Retinal pigment epithelial cell (primary cell): ENCODE measurements at regions not wholly inside any gene's neighbourhood (a gene's known extent, or its start where the extent isn't known, plus 50 kb on each side); places are given as distances from the start of the nearest gene placed in this dataset.

Experiments used
- DNase-seq: peaks from one replicate; pipeline ENCODE4 v3.0.0-alpha.2; 2010; ENCODE audit warnings: low read depth
- H3K4me3 ChIP-seq: 2 replicates; pipeline ENCODE4 v1.5.1; 2011; ENCODE audit warnings: mild to moderate bottlenecking, low read length, control low read depth, moderate library complexity
- TF ChIP-seq, protein P1 (sequence below): conservative IDR thresholded peaks from 2 replicates; pipeline ENCODE4 v1.5.1; 2011; ENCODE audit warnings: low read depth, low read length, control low read depth, inconsistent platforms

DNA sequence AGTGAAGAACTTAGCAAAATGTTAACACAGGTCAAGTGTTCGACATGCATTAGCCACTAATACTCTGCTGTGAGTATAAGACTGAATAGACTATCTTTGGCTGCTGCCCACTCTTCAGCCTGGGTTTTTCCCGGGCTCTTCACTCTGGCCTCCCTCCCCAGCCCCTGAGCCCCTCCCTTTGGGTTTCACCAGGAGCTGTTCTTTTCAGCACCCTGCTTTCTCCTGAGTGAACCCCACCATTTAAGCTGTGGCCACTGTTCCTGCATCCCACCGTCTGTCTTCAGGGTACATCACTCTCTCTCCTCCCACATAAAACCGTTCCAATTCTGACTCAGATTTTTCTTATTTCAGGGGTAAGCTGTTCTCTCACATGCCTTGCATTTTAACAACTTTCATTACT, 92.0 kb upstream of the ASIC2 start:
- H3K4me3 ChIP-seq, result no peak overlapping the region
- TF ChIP-seq, protein P1, sequence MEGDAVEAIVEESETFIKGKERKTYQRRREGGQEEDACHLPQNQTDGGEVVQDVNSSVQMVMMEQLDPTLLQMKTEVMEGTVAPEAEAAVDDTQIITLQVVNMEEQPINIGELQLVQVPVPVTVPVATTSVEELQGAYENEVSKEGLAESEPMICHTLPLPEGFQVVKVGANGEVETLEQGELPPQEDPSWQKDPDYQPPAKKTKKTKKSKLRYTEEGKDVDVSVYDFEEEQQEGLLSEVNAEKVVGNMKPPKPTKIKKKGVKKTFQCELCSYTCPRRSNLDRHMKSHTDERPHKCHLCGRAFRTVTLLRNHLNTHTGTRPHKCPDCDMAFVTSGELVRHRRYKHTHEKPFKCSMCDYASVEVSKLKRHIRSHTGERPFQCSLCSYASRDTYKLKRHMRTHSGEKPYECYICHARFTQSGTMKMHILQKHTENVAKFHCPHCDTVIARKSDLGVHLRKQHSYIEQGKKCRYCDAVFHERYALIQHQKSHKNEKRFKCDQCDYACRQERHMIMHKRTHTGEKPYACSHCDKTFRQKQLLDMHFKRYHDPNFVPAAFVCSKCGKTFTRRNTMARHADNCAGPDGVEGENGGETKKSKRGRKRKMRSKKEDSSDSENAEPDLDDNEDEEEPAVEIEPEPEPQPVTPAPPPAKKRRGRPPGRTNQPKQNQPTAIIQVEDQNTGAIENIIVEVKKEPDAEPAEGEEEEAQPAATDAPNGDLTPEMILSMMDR, result no peak
- no peak for DNase-seq

DNA sequence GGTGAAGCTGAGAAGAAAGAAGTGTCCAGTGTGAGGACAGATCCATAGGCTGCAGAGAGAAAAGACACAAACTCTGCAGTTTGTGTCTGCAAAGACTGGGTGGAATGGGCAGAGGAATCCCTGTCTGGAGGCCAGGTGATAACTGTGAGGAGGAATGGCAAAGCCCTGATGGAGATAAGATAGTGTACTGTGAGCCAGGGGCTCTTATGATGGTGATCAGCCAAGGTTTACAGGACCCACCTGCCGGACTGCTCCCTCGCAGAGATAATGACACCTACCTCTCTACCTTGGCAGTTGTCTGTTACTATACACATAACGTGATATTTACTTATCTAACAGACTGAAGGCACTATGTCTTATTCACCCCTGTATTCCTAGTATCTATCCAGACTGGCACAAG, 92.6 kb upstream of the ASIC2 start:
- no peak overlapping the region for H3K4me3 ChIP-seq
- DNase-seq, result no peak
- TF ChIP-seq, protein P1, result no peak

DNA sequence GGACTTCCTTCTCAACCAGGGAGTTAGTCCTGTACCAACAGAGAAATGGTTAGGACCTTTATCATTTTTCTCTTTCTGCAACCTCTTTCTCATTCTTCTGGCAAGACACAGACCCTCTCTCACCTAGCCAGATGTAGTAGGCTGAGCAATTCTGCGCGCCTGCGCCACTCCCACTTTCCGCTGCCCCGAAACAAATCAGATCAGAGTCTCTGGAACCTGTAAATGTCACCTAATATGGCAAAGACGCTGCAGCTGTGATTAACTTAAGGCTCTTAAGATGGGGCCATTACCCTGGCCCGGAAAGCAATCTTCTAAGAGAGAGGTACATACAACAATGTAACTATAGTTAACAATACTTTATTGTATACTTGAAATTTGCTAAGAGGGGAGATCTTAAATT, 94.3 kb upstream of the ASIC2 start:
- no peak for DNase-seq
- no peak overlapping the region for H3K4me3 ChIP-seq
- TF ChIP-seq, protein P1, result no peak

DNA sequence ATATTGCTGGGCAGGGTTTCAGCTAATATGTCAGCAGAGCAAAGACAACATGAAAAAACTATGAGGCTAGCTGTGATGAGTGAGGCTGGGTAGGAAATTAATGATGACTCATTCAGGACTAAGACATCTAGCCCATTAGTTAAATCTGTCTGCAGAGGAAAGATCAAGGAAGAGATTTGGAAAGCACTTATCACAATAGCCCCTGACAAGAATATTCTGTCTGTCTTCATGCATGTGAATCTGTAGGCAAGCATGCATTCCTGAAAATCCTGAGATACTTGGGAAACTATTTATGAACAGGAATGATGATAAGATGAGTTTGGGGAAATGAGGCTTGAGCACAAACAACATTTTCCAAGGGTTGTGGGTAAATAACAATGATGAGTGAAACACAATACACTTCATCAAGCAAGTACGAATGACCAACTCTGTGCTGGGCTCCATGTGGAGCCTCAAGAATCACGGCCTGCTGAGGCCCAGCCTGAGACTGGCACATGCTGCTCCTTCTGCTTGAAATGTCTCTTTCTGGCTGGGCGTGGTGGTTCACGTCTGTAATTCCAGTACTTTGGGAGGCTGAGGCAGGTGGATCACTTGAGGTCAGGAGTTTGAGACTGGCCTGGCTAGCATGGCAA, 96.5 kb upstream of the ASIC2 start:
- DNase-seq, result peak; percentile 28
- TF ChIP-seq, protein P1, result no peak
- no peak overlapping the region for H3K4me3 ChIP-seq

DNA sequence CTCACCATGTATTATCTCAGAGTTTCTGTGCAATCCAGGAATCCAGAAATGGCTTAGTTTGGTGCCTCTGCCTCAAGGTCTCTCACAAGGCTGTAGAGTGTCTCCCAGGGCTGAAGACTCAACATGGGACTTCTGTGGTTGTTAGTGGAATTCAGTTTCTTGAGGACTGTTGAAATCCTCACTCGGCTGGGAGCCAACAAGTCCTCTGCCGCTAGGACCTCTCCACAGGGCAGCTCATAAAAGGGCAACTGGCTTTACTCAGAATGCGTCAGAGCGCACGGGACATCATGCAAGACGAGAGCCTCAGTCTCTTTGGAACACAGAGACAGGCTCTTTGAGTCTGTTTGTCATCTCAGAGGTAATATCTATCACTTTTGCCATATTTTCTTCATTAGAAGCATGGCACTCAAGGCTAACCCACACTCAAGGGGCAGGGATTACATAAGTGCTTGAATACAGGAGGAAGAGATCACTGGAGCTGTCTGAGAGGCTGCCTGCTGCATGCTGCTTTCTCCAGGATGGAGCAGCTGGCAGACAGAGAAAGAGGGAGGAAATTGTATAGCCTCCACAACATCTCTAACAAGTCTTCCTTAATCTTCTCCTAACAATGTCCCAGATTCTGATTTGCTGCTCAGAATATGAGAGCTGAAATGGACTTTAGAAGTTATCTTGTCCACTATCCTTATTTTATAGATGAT, 97.5 kb upstream of the ASIC2 start:
- TF ChIP-seq, protein P1, result no peak
- H3K4me3 ChIP-seq, result no peak overlapping the region
- no peak for DNase-seq

DNA sequence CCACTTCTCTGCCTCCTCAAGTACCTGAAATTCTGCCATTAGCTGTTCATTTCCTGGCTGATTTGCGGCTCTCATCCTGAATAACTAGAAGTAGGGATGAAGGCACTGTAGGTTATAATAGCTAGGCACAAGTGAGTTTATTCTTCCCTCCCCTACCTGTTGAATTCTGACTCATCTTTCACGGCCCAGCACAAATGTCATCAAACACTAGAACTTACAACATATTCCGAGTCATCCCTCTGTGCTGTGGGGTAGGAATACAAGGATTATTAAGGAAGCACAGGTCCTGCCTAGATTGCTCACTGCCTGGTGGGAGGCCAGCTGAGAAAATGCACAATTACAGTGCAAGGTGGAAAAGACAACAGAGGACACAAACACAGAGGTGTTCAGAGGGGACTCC, 103.7 kb upstream of the ASIC2 start:
- no peak for DNase-seq
- H3K4me3 ChIP-seq, result no peak overlapping the region
- TF ChIP-seq, protein P1, result no peak

DNA sequence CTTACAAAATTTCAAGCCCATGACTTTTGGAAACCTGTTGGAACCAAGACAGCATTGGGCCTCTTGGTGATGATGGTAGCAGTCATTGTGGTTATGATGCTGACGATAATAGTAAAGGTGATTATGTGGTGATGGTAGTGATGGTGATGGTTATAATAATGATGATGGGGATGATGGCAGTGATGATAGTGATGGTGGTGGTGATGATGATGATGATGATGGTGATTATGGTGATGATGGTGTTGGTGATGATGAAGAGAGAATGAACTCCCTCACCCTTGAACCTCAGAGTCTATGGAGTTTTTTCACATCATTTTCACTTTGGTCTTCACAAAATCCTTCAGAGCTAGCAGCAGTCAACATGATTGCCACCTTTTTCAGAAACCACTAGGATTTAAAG, 105.3 kb upstream of the ASIC2 start:
- no peak for DNase-seq
- H3K4me3 ChIP-seq, result no peak overlapping the region
- TF ChIP-seq, protein P1, result no peak
